GM12878 (cell line): ENCODE measurements at regions not wholly inside any gene's neighbourhood (a gene's known extent, or its start where the extent isn't known, plus 50 kb on each side); places are given as distances from the start of the nearest gene placed in this dataset.

Experiments
- ATAC-seq: fragments of 200-7000 bp; cut with Tn5 transposase; 3 replicates; pipeline ENCODE4 v1.9.1; 2020; ENCODE audit warnings: mild to moderate bottlenecking, moderate library complexity
- BruUV-seq: library from RNA; stranded (reverse); fragments of 400-500 nt; replicated peaks from 2 replicates; lab custom pipeline; 2021; lab: Mats Ljungman, UMichigan
- CTCF ChIA-PET: fragments of 300-600 bp; sonication (Branson Sonifier 250); formaldehyde crosslinking; extraction: SDS; loops from one replicate; lab custom pipeline; 2021; ENCODE audit warnings: inconsistent platforms; lab: Yijun Ruan, JAX
- POLR2A ChIA-PET: fragments of 350-600 bp; formaldehyde crosslinking; extraction: SDS; loops from one replicate; lab custom pipeline; 2021; ENCODE audit warnings: inconsistent platforms; lab: Charles Lee
- RAD21 ChIA-PET: fragments of 300-600 bp; sonication (Branson Sonifier 250); formaldehyde crosslinking; loops from one replicate; lab custom pipeline; 2023; ENCODE audit warnings: antibody characterized with exemption; ENCODE audit not compliant: unreplicated experiment; lab: Charles Lee
- SMC1A ChIA-PET: fragments of 300-600 bp; sonication (Branson Sonifier 250); formaldehyde crosslinking; loops from one replicate; lab custom pipeline; 2023; ENCODE audit not compliant: unreplicated experiment, uncharacterized antibody; lab: Charles Lee
- DNase-seq: peaks from one replicate; pipeline ENCODE4 v3.0.0-alpha.2; 2011; ENCODE audit warnings: low read depth, low spot score
- FAIRE-seq: peaks from 3 replicates; lab custom pipeline; 2011; peaks lifted over from hg19 to GRCh38; lab: Jason Lieb, UNC
- H2AFZ ChIP-seq: 2 replicates; pipeline ENCODE4 v1.6.0; 2011; ENCODE audit warnings: low read depth, low read length, control low read depth; ENCODE audit not compliant: control insufficient read depth
- H3K27ac ChIP-seq: 2 replicates; pipeline ENCODE4 v1.5.1; 2011; ENCODE audit warnings: control low read depth; ENCODE audit not compliant: control insufficient read depth, insufficient read depth
- H3K27me3 ChIP-seq, 2 experiments: replicated peaks in 1 of 2; 2 replicates each; pipeline versions ENCODE4 v1.6.0 to v1.6.1; 2011; ENCODE audit warnings: low read length in 1 of 2; ENCODE audit not compliant: control insufficient read depth in 2 of 2, insufficient read depth in 2 of 2
- H3K36me3 ChIP-seq, 2 experiments: 2 replicates each; pipeline ENCODE4 v1.5.1; 2011; ENCODE audit warnings: low read length in 1 of 2; ENCODE audit not compliant: control insufficient read depth in 2 of 2, insufficient read depth in 2 of 2
- H3K4me1 ChIP-seq: 2 replicates; pipeline ENCODE4 v1.6.1; 2011; ENCODE audit warnings: mild to moderate bottlenecking, low read length, moderate library complexity, mixed read lengths; ENCODE audit not compliant: control insufficient read depth, insufficient read depth
- H3K4me2 ChIP-seq: 2 replicates; pipeline ENCODE4 v1.6.0; 2011; ENCODE audit warnings: control low read depth; ENCODE audit not compliant: control insufficient read depth, insufficient read depth
- H3K4me3 ChIP-seq: fragments of 200-600 bp; sonication (generic); 2 replicates; pipeline ENCODE4 v1.5.1; 2016
- H3K79me2 ChIP-seq: 2 replicates; pipeline ENCODE4 v1.6.0; 2011; ENCODE audit warnings: low read length; ENCODE audit not compliant: control insufficient read depth, insufficient read depth
- H3K9ac ChIP-seq: 2 replicates; pipeline ENCODE4 v1.8.0; 2011; ENCODE audit warnings: low read length, control low read depth, mixed read lengths; ENCODE audit not compliant: control insufficient read depth, insufficient read depth
- H3K9me3 ChIP-seq: replicated peaks from 3 replicates; pipeline ENCODE4 v1.5.1; 2011; ENCODE audit warnings: mild to moderate bottlenecking, low read length; ENCODE audit not compliant: control insufficient read depth, insufficient read depth
- H4K20me1 ChIP-seq: 2 replicates; pipeline ENCODE4 v1.6.0; 2011; ENCODE audit not compliant: control insufficient read depth, insufficient read depth
- BCLAF1 ChIP-seq: fragments of 450-650 bp; IDR thresholded peaks from 2 replicates; pipeline ENCODE4 v1.6.1; 2017; ENCODE audit warnings: antibody characterized with exemption, mild to moderate bottlenecking, moderate library complexity
- CBX5 ChIP-seq: sonication (generic); IDR thresholded peaks from 2 replicates; pipeline ENCODE4 v1.6.1; 2016; ENCODE audit warnings: low read depth, moderate library complexity, mild to moderate bottlenecking, inconsistent platforms
- E2F4 ChIP-seq: IDR thresholded peaks from 2 replicates; pipeline ENCODE4 v1.6.1; 2012; ENCODE audit warnings: low read depth, low read length, improper control_type of control experiment
- HDAC2 ChIP-seq: fragments of 200-600 bp; sonication (generic); IDR thresholded peaks from 2 replicates; pipeline ENCODE4 v1.6.1; 2017
- JUND ChIP-seq: IDR thresholded peaks from 2 replicates; pipeline ENCODE4 v1.6.1; 2012; ENCODE audit warnings: low read depth, mild to moderate bottlenecking, low read length, improper control_type of control experiment, moderate library complexity
- NR2C2 ChIP-seq: IDR thresholded peaks from 2 replicates; pipeline ENCODE4 v1.6.1; 2011; ENCODE audit warnings: borderline replicate concordance, low read depth; ENCODE audit not compliant: control insufficient read depth, insufficient read length
- POLR2AphosphoS2 ChIP-seq: IDR thresholded peaks from 2 replicates; pipeline ENCODE4 v1.6.1; 2011; ENCODE audit warnings: low read depth, mild to moderate bottlenecking, low read length, improper control_type of control experiment, moderate library complexity
- RB1 ChIP-seq: fragments of 450-650 bp; formaldehyde crosslinking; IDR thresholded peaks from 2 replicates; pipeline ENCODE4 v1.6.1; 2017; ENCODE audit warnings: mild to moderate bottlenecking, borderline replicate concordance
- SMAD1 ChIP-seq: fragments of 450-650 bp; IDR thresholded peaks from 2 replicates; pipeline ENCODE4 v1.6.1; 2018; ENCODE audit warnings: mild to moderate bottlenecking, low read depth; ENCODE audit not compliant: partially characterized antibody
- SMARCA5 ChIP-seq: fragments of 450-650 bp; IDR thresholded peaks from 2 replicates; pipeline ENCODE4 v1.6.1; 2017; ENCODE audit warnings: mild to moderate bottlenecking
- SREBF2 ChIP-seq: IDR thresholded peaks from 2 replicates; pipeline ENCODE4 v1.6.1; 2012; ENCODE audit warnings: mild to moderate bottlenecking, low read length
- STAT1 ChIP-seq: fragments of 450-650 bp; conservative IDR thresholded peaks from 2 replicates; pipeline ENCODE4 v1.6.1; 2014; ENCODE audit warnings: antibody characterized with exemption, mild to moderate bottlenecking
- SUPT20H ChIP-seq: IDR thresholded peaks from 2 replicates; pipeline ENCODE4 v1.6.1; 2011; ENCODE audit warnings: low read depth, mild to moderate bottlenecking, low read length, moderate library complexity, borderline replicate concordance; ENCODE audit not compliant: control insufficient read depth
- SUZ12 ChIP-seq: fragments of 200-600 bp; sonication (generic); IDR thresholded peaks from one replicate; pipeline ENCODE4 v1.6.1; 2018; ENCODE audit warnings: antibody characterized with exemption, mild to moderate bottlenecking; ENCODE audit not compliant: unreplicated experiment
- TBL1XR1 ChIP-seq: IDR thresholded peaks from 2 replicates; pipeline ENCODE4 v1.6.1; 2012; ENCODE audit warnings: low read depth, low read length, improper control_type of control experiment
- WRNIP1 ChIP-seq: IDR thresholded peaks from 2 replicates; pipeline ENCODE4 v1.6.1; 2011; ENCODE audit warnings: low read depth, low read length, improper control_type of control experiment, borderline replicate concordance
- ZBTB40 ChIP-seq: fragments of 450-650 bp; IDR thresholded peaks from 2 replicates; pipeline ENCODE4 v1.6.1; 2016; ENCODE audit warnings: mild to moderate bottlenecking, moderate library complexity, borderline replicate concordance
- ZNF622 ChIP-seq: fragments of 450-650 bp; IDR thresholded peaks from 2 replicates; pipeline ENCODE4 v1.6.1; 2017; ENCODE audit warnings: mild to moderate bottlenecking, inconsistent platforms
- WGBS: methylation state at CpG from one replicate; pipeline ENCODE4 v1.1.6; 2016; ENCODE audit warnings: low lambda C conversion rate; ENCODE audit not compliant: insufficient replicate concordance, insufficient coverage; ENCODE audit errors: missing lambda C conversion rate; 5-methylcytosine and 5-hydroxymethylcytosine counted together
- in situ Hi-C: fragments of 300-500 bp; cut with MboI; formaldehyde crosslinking; loops from 9 replicates; pipeline ENCODE4 v1.14.3; 2018; ENCODE audit warnings: mixed read lengths
- intact Hi-C: fragments of 100-400 bp; cut with micrococcal nuclease; formaldehyde crosslinking; loops from one replicate; pipeline ENCODE4 v1.14.2; 2022; ENCODE audit not compliant: unreplicated experiment

GRCh38 chr12:67046062-67046461 is 223.1 kb upstream of the CAND1 start (continued):
- TF ChIP-seq E2F4 (no peak), TBL1XR1 (no peak), WRNIP1 (no peak), SMARCA5 (no peak), ZNF622 (no peak), CBX5 (no peak), POLR2AphosphoS2 (no peak), NR2C2 (no peak)

- POLR2A ChIA-PET, result no interaction called here
- intact Hi-C loops, result no loop called here
- in situ Hi-C loops, result no loop called here
- DNase-seq (no peak), ATAC-seq (no peak), FAIRE-seq (no peak)
- H3K9ac ChIP-seq, result no peak overlapping the region
- H2AFZ ChIP-seq, result no peak overlapping the region
- no TSS peak for BruUV-seq
- RAD21 ChIA-PET, result no interaction called here
- no peaks in the 10 kb centered on the region for H3K9me3 ChIP-seq
- no peaks in the 10 kb centered on the region for H3K4me1 ChIP-seq
- no peaks in the 10 kb centered on the region for H3K79me2 ChIP-seq
- CTCF ChIA-PET, result no interaction called here
- H3K4me2 ChIP-seq, result no peak overlapping the region
- WGBS, result 36% methylated on average over 2 of the region's 2 CpGs
- no peak overlapping the region for H3K27ac ChIP-seq
- no peaks in the 10 kb centered on the region for H3K27me3 ChIP-seq
- H3K36me3 ChIP-seq, result no peaks in the 10 kb centered on the region
- no peak overlapping the region for H3K4me3 ChIP-seq
- SMC1A ChIA-PET, result no interaction called here
- H4K20me1 ChIP-seq, result no peaks in the 10 kb centered on the region
- no peak for TF ChIP-seq SUPT20H
- no peak for TF ChIP-seq JUND
- no peak for TF ChIP-seq SUZ12
- no peak for TF ChIP-seq SREBF2
- no peak for TF ChIP-seq ZBTB40
- no peak for TF ChIP-seq SMAD1
- no peak for TF ChIP-seq RB1
- no peak for TF ChIP-seq BCLAF1
- no peak for TF ChIP-seq STAT1
- no peak for TF ChIP-seq HDAC2
Measured at GRCh38 chr12:67047634-67048033, 221.5 kb upstream of the CAND1 start.
